PFSK-1 (cell line): ENCODE measurements at regions not wholly inside any gene's neighbourhood (a gene's known extent, or its start where the extent isn't known, plus 50 kb on each side); places are given as distances from the start of the nearest gene placed in this dataset.

Experiments used
- FOXP2 ChIP-seq: optimal IDR thresholded peaks from 2 replicates; pipeline ENCODE3; 2011; ENCODE audit warnings: borderline replicate concordance, control low read depth, inconsistent platforms; ENCODE audit not compliant: insufficient read depth; ENCODE audit errors: extremely low read length, extremely low read depth
- POLR2AphosphoS5 ChIP-seq: IDR thresholded peaks from 2 replicates; pipeline ENCODE4 v1.6.1; 2012; ENCODE audit warnings: low read depth, mild to moderate bottlenecking, control low read depth, low read length, moderate library complexity
- SIN3A ChIP-seq: IDR thresholded peaks from 2 replicates; pipeline ENCODE4 v1.6.1; 2012; ENCODE audit warnings: mild to moderate bottlenecking, low read length, moderate library complexity, borderline replicate concordance; ENCODE audit not compliant: insufficient read depth
- TAF1 ChIP-seq: IDR thresholded peaks from 2 replicates; pipeline ENCODE4 v1.6.1; 2012; ENCODE audit warnings: low read length, control low read depth, borderline replicate concordance; ENCODE audit not compliant: insufficient read depth
- TF ChIP-seq, protein P1 (sequence below), 2 experiments: IDR thresholded peaks; 2 replicates each; pipeline versions ENCODE4 v1.6.1 to v1.8.0; 2011 to 2012; ENCODE audit warnings: low read depth in 2 of 2, low read length in 2 of 2, control low read depth in 1 of 2, inconsistent platforms in 1 of 2, mild to moderate bottlenecking in 1 of 2, moderate library complexity in 1 of 2; ENCODE audit not compliant: insufficient read depth in 1 of 2

DNA sequence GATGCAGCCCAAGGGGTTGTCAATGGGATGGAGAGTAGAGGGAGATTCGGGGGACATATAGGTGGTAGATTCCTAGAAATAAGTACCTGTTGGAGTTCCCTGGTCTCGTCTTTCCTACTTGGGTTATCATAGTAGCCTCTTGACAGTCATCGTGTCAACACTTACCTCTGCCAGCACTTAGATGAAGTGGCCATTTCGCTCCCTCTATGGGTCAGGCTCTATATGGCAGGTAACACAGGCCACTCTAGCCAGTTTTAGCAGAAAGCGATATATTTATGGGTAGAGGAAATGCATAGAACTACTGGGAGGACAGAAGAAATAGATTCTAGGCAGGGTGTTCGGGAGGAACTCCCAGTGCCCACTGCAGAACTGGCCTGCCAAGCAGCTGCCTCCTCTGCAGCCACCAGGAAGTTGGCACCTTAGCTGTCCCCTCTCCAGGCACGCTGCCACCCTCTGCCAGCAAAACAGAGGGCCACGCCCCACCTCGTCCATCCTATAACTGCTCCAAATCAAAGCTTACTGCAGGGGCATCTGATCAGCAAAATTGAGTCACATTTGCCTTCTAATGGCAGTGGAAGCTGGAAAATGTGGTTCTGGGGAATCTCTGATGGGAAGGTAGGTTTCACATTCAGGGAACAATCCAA is 181.3 kb downstream of the INSIG2 start:
- TF ChIP-seq POLR2AphosphoS5 = no peak
- TF ChIP-seq, protein P1, sequence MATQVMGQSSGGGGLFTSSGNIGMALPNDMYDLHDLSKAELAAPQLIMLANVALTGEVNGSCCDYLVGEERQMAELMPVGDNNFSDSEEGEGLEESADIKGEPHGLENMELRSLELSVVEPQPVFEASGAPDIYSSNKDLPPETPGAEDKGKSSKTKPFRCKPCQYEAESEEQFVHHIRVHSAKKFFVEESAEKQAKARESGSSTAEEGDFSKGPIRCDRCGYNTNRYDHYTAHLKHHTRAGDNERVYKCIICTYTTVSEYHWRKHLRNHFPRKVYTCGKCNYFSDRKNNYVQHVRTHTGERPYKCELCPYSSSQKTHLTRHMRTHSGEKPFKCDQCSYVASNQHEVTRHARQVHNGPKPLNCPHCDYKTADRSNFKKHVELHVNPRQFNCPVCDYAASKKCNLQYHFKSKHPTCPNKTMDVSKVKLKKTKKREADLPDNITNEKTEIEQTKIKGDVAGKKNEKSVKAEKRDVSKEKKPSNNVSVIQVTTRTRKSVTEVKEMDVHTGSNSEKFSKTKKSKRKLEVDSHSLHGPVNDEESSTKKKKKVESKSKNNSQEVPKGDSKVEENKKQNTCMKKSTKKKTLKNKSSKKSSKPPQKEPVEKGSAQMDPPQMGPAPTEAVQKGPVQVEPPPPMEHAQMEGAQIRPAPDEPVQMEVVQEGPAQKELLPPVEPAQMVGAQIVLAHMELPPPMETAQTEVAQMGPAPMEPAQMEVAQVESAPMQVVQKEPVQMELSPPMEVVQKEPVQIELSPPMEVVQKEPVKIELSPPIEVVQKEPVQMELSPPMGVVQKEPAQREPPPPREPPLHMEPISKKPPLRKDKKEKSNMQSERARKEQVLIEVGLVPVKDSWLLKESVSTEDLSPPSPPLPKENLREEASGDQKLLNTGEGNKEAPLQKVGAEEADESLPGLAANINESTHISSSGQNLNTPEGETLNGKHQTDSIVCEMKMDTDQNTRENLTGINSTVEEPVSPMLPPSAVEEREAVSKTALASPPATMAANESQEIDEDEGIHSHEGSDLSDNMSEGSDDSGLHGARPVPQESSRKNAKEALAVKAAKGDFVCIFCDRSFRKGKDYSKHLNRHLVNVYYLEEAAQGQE (IDR thresholded peaks at IDR 0.05; ENCODE audit: insufficient read depth in 1 of 2, low read depth in 2 of 2, low read length in 2 of 2) = no peak
- no peak for TF ChIP-seq SIN3A
- no peak for TF ChIP-seq TAF1
- no peak for TF ChIP-seq FOXP2
